Suprapubic skin (tissue), 4 donors: ENCODE measurements at regions not wholly inside any gene's neighbourhood (a gene's known extent, or its start where the extent isn't known, plus 50 kb on each side); places are given as distances from the start of the nearest gene placed in this dataset.

Source experiments
- CTCF ChIP-seq, 2 donors: fragments of 200-600 bp in 1 of 2; fragments of 450-650 bp in 1 of 2; sonication (generic) in 1 of 2; IDR thresholded peaks; one replicate each; pipeline ENCODE4 v1.5.1; 2016 to 2019; ENCODE audit warnings: antibody characterized with exemption in 2 of 2, mild to moderate bottlenecking in 1 of 2, moderate library complexity in 1 of 2
- EP300 ChIP-seq: sonication (generic); formaldehyde crosslinking; IDR thresholded peaks from one replicate; pipeline ENCODE4 v1.6.1; 2017; ENCODE audit warnings: antibody characterized with exemption
- POLR2A ChIP-seq, 2 donors: fragments of 450-650 bp; IDR thresholded peaks; one replicate each; pipeline ENCODE4 v1.6.1; 2017; ENCODE audit warnings: antibody characterized with exemption in 2 of 2, mild to moderate bottlenecking in 2 of 2, moderate library complexity in 2 of 2
- POLR2AphosphoS5 ChIP-seq, 3 donors: sonication (generic); formaldehyde crosslinking; IDR thresholded peaks; one replicate each; pipeline ENCODE4 v1.6.1; 2017; ENCODE audit warnings: antibody characterized with exemption in 3 of 3

DNA sequence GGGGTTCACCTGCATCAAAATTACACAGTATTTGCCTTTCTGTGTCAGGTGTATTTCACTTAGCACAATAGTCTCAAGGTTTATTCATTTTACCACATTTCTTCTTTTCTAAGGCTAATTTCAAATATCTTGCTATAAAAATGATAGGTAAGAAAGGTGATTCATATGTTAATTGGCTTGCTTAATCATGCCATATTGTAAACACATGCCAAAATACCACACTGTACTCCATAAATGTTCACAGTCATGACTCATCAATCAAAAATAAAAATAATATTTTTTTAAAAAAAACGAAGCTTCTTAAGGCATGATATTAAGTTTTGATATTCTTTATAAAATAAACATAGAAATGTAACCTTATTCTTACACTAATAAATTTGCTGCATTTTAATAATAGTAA, 947.1 kb downstream of the GRM8 start:
- TF ChIP-seq POLR2AphosphoS5 (IDR thresholded peaks at IDR 0.05) (no peak), CTCF (IDR thresholded peaks at IDR 0.05) (no peak), POLR2A (IDR thresholded peaks at IDR 0.05) (no peak), EP300 (no peak)
